ENCODE measurements at regions not wholly inside any gene's neighbourhood (a gene's known extent, or its start where the extent isn't known, plus 50 kb on each side); places are given as distances from the start of the nearest gene placed in this dataset.
A peak's percentile ranks its signal among the peaks of the same experiment; 100 is the strongest.

DNA sequence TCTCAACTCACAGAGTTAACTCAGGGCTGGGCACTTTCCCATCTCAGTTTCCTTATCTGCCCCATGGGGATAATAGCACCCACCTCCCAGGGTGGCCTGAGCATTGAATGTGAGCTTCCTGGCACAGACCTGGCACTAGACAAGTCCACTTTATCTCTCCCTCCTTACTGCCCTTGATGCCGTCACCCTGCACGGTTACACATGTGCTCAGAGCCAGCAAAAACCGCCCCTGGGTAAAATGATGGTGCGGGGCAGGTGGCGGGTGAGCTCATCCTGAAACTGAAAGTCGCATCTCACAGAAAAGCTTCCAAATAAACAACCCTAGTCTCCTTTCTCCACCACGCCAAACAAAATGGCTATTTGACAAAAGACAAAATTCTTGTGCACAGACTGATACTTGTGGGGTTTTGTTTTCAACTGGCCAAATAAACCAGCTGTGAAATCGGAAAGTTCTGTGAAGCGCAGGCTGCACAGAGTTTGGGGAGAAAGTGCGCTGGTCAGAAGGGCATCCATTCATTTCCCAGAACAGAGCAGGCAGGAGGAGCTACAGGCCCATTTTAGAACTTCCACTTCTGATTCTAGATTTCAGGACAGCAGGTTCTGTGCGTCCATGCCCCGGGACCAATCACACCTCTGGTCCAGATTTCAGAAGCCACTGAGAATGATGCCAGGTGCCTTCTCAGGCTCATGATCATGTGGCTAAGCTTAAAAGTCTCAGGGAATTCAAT lies 138.1 kb downstream of the SHANK2 start:
- Mint-ChIP-seq H3K36me3 (no peaks in the 10 kb centered on the region), H3K9me3 (peaks cover 0 to 2% (median 0%) of the 10 kb centered on the region in 5 donors), H3K27me3 (peaks cover 7 to 20% of the 10 kb centered on the region in 2 donors), H3K4me1 (no peaks in the 10 kb centered on the region), H3K4me3 (no peak overlapping the region), H3K27ac (no peak overlapping the region)
- no peaks in the 10 kb centered on the region for H3K4me1 ChIP-seq (ENCODE audit: insufficient read depth, low read length)
- no peak overlapping the region for H3K4me3 ChIP-seq (ENCODE audit: low read length)
- H3K27me3 ChIP-seq (ENCODE audit: insufficient read depth, low read length, poor library complexity, severe bottlenecking), result no peaks in the 10 kb centered on the region
- no peaks in the 10 kb centered on the region for H3K36me3 ChIP-seq (ENCODE audit: insufficient read depth, low read length)
- ChIA-PET CTCF (no interaction called here), POLR2A (no interaction called here)
- no peak for DNase-seq
- H3K27ac ChIP-seq (ENCODE audit: low read depth, low read length), result no peak overlapping the region
- H3K9me3 ChIP-seq (ENCODE audit: low read length), result no peaks in the 10 kb centered on the region

DNA sequence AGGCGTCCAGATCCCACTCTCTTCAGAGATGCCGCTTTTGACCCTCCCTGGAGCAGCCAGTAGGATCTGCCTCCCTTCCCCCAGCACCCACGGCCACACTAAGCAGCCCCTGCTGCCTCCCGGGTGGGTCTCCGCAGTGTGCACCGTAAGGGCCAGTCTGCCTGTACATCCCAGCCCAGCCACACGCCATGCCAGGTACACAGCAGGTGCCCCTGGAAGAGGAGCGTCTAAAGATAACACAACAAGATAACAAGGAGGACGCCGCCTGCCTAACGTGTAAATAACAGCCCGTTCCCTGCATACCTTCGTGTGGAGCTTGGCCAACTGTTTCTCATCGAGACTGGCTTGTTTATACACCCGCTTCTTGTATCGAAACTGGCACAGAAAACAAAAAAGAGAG lies 139.4 kb downstream of the SHANK2 start:
- H3K36me3 ChIP-seq (ENCODE audit: insufficient read depth, low read length), result no peaks in the 10 kb centered on the region
- no peak overlapping the region for H3K4me3 ChIP-seq (ENCODE audit: low read length)
- no peaks in the 10 kb centered on the region for H3K4me1 Mint-ChIP-seq
- no peaks in the 10 kb centered on the region for H3K9me3 ChIP-seq (ENCODE audit: low read length)
- peaks cover 0 to 2% (median 0%) of the 10 kb centered on the region in 5 donors for H3K9me3 Mint-ChIP-seq
- no peak for DNase-seq
- ChIA-PET CTCF (no interaction called here), POLR2A (no interaction called here)
- H3K4me3 Mint-ChIP-seq, result no peak overlapping the region
- H3K36me3 Mint-ChIP-seq, result no peaks in the 10 kb centered on the region
- no peaks in the 10 kb centered on the region for H3K27me3 ChIP-seq (ENCODE audit: insufficient read depth, low read length, poor library complexity, severe bottlenecking)
- H3K4me1 ChIP-seq (ENCODE audit: insufficient read depth, low read length), result no peaks in the 10 kb centered on the region
- H3K27ac ChIP-seq (ENCODE audit: low read depth, low read length), result no peak overlapping the region
- peaks cover 3 to 20% of the 10 kb centered on the region in 2 donors for H3K27me3 Mint-ChIP-seq
- H3K27ac Mint-ChIP-seq, result no peak overlapping the region

DNA sequence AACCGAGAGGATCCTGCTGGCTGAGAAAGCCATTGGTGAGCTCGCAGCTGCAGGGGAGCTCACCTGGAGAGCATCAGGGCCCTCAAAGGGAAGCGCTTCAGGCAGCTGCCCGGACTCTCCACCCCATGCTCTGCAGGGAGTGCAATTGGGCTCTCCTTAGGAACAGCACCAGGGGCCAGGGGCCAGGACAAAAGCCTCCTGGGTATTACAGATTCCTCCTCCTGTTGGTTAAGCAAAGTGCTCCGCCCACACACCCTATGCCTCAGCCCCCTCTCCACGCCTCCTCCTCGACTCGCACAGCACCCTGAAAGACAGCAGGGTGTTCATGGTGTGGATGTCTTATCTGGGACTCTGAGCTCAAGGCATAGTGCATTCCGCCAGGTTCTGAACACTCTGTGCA lies 139.9 kb downstream of the SHANK2 start:
- no peak for DNase-seq
- Histone ChIP-seq H3K27me3 (ENCODE audit: insufficient read depth, low read length, poor library complexity, severe bottlenecking) (no peaks in the 10 kb centered on the region), H3K27ac (ENCODE audit: low read depth, low read length) (no peak overlapping the region), H3K9me3 (ENCODE audit: low read length) (no peaks in the 10 kb centered on the region), H3K36me3 (ENCODE audit: insufficient read depth, low read length) (no peaks in the 10 kb centered on the region), H3K4me1 (ENCODE audit: insufficient read depth, low read length) (no peaks in the 10 kb centered on the region), H3K4me3 (ENCODE audit: low read length) (no peak overlapping the region)
- peaks cover 0 to 2% (median 0%) of the 10 kb centered on the region in 5 donors for H3K9me3 Mint-ChIP-seq
- peaks cover 3 to 20% of the 10 kb centered on the region in 2 donors for H3K27me3 Mint-ChIP-seq
- no peaks in the 10 kb centered on the region for H3K36me3 Mint-ChIP-seq
- no peak overlapping the region for H3K4me3 Mint-ChIP-seq
- H3K4me1 Mint-ChIP-seq, result no peaks in the 10 kb centered on the region
- CTCF ChIA-PET, result no interaction called here
- no peak overlapping the region for H3K27ac Mint-ChIP-seq
- POLR2A ChIA-PET, result no interaction called here

DNA sequence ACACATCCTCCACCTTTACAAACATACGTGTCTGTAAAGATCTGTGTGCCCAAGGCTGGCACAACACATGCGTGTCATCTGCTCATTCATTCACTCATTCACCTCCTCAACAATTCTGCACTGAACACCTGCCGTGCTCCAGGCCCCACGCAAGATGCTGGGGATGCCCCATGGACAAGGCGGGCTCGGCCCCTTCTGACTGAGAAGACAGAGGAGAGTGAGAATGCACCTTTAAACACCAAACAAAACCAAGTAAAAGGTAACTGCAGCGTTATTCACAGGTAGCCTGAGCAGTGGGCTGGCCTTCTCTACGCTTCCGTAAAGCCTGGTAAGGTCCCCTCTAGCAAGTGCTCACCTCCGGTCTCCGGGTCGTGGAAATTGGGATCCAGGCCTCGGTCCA lies 142.8 kb downstream of the SHANK2 start:
- no peaks in the 10 kb centered on the region for H3K4me1 ChIP-seq (ENCODE audit: insufficient read depth, low read length)
- no peaks in the 10 kb centered on the region for H3K9me3 ChIP-seq (ENCODE audit: low read length)
- H3K27me3 Mint-ChIP-seq, result peaks cover 0 to 20% of the 10 kb centered on the region in 2 donors
- no peak overlapping the region for H3K27ac ChIP-seq (ENCODE audit: low read depth, low read length)
- ChIA-PET CTCF (no interaction called here), POLR2A (no interaction called here)
- H3K36me3 Mint-ChIP-seq, result no peaks in the 10 kb centered on the region
- peaks cover 0 to 2% (median 0%) of the 10 kb centered on the region in 5 donors for H3K9me3 Mint-ChIP-seq
- H3K36me3 ChIP-seq (ENCODE audit: insufficient read depth, low read length), result no peaks in the 10 kb centered on the region
- H3K4me3 Mint-ChIP-seq, result no peak overlapping the region
- no peaks in the 10 kb centered on the region for H3K27me3 ChIP-seq (ENCODE audit: insufficient read depth, low read length, poor library complexity, severe bottlenecking)
- H3K4me1 Mint-ChIP-seq, result no peaks in the 10 kb centered on the region
- H3K27ac Mint-ChIP-seq, result no peak overlapping the region
- no peak overlapping the region for H3K4me3 ChIP-seq (ENCODE audit: low read length)
- peak in 1 of 5 donors; percentile 13 for DNase-seq

DNA sequence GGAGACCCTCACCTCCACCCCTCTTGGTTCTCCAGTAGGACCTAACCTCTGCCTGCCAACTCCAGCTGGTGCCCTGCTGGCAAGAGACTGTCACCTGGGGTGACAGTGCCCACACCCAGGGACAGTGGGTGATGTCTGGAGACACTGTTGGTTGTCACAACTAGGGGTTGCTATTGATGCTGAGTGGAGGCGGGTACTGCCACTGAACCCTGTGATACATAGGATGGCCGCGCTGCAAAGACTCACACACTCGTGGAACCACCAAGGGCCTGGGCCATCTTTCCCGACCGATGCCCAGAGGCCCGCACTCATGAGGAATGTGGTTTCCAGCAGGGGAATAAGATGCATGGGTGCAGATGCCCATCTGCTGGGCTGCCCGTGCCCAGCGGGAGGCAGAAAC lies 143.2 kb downstream of the SHANK2 start:
- peaks cover 0 to 2% (median 0%) of the 10 kb centered on the region in 5 donors for H3K9me3 Mint-ChIP-seq
- H3K27me3 Mint-ChIP-seq, result peaks cover 0 to 16% of the 10 kb centered on the region in 2 donors
- no peaks in the 10 kb centered on the region for H3K27me3 ChIP-seq (ENCODE audit: insufficient read depth, low read length, poor library complexity, severe bottlenecking)
- H3K4me1 ChIP-seq (ENCODE audit: insufficient read depth, low read length), result no peaks in the 10 kb centered on the region
- peak in 1 of 5 donors; percentile 19 for DNase-seq
- CTCF ChIA-PET, result no interaction called here
- H3K9me3 ChIP-seq (ENCODE audit: low read length), result no peaks in the 10 kb centered on the region
- H3K36me3 ChIP-seq (ENCODE audit: insufficient read depth, low read length), result no peaks in the 10 kb centered on the region
- no peaks in the 10 kb centered on the region for H3K4me1 Mint-ChIP-seq
- no peak overlapping the region for H3K4me3 ChIP-seq (ENCODE audit: low read length)
- H3K4me3 Mint-ChIP-seq, result no peak overlapping the region
- POLR2A ChIA-PET, result no interaction called here
- H3K27ac ChIP-seq (ENCODE audit: low read depth, low read length), result no peak overlapping the region
- H3K27ac Mint-ChIP-seq, result no peak overlapping the region
- H3K36me3 Mint-ChIP-seq, result no peaks in the 10 kb centered on the region

DNA sequence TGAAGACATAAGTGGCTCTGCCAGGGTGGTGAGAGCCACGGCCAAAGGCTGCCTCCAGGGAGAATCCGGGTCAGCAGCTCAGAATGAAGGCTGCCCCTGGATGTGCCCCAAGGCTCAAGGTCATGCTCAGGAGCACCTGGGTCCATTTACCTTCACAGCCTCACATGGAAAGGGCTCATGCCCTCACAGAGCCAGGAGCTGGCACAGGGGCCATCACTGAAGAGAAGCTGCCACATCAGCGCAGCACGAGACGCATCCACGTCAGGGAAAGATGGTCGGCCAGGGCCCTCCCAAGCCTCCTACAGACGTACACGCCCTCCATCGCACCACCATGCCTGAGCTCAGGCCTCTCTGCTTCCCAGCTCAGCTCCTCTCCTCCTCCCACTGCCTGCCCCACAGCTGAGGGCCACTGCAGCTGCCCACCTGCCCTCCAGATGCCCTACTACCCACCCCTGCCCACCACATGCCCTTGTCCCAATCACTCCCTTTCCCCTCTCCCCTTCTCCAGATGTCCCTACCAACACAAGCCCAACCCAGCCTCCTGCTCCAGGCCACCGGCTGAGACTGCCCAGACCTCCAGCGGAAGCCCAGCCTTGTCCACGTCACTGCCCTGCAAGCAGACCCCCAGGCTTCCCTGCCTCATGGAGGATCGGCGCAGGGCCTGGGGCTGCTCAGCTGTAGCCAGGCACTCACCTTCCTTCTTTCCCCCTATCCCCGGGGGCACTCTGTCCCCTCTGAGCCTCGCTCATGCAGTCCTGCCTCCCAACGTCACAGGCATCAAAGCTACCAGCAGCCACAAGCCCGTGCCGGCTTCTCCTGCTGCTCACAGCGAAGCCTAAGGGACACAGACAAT lies 144.1 kb downstream of the SHANK2 start:
- Mint-ChIP-seq H3K9me3 (peaks cover 0 to 2% (median 0%) of the 10 kb centered on the region in 5 donors), H3K27ac (no peak overlapping the region), H3K27me3 (peaks cover 0 to 10% of the 10 kb centered on the region in 2 donors), H3K4me1 (no peaks in the 10 kb centered on the region), H3K4me3 (no peak overlapping the region), H3K36me3 (no peaks in the 10 kb centered on the region)
- ChIA-PET CTCF (no interaction called here), POLR2A (no interaction called here)
- Histone ChIP-seq H3K36me3 (ENCODE audit: insufficient read depth, low read length) (no peaks in the 10 kb centered on the region), H3K4me1 (ENCODE audit: insufficient read depth, low read length) (no peaks in the 10 kb centered on the region), H3K27me3 (ENCODE audit: insufficient read depth, low read length, poor library complexity, severe bottlenecking) (no peaks in the 10 kb centered on the region), H3K27ac (ENCODE audit: low read depth, low read length) (no peak overlapping the region), H3K9me3 (ENCODE audit: low read length) (no peaks in the 10 kb centered on the region), H3K4me3 (ENCODE audit: low read length) (no peak overlapping the region)
- peak in 1 of 5 donors; percentile 26 for DNase-seq

DNA sequence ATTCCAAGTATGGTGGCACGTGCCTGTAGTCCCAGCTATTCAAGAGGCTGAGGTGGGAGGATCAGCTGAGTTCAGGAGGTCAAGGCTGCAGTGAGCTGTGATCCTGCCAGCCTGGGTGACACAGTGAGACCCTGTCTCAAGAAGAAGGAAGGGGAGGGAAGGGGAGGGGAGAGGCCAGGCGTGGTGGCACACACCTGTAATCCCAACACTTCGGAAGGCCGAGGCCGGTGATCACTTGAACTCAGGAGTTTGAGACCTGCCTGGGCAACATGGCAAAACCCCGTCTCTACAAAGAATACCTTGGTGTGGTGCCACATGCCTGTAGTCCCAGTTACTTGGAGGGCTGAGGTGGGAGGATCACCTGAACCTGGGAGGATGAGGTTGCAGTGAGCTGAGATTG lies 145.7 kb downstream of the SHANK2 start:
- H3K27me3 ChIP-seq (ENCODE audit: insufficient read depth, low read length, poor library complexity, severe bottlenecking), result no peaks in the 10 kb centered on the region
- H3K9me3 ChIP-seq (ENCODE audit: low read length), result no peaks in the 10 kb centered on the region
- Mint-ChIP-seq H3K27me3 (peaks cover 0 to 3% of the 10 kb centered on the region in 2 donors), H3K4me3 (no peak overlapping the region), H3K4me1 (no peaks in the 10 kb centered on the region), H3K36me3 (no peaks in the 10 kb centered on the region), H3K9me3 (no peaks in the 10 kb centered on the region), H3K27ac (no peak overlapping the region)
- H3K36me3 ChIP-seq (ENCODE audit: insufficient read depth, low read length), result no peaks in the 10 kb centered on the region
- H3K4me3 ChIP-seq (ENCODE audit: low read length), result no peak overlapping the region
- CTCF ChIA-PET, result no interaction called here
- H3K4me1 ChIP-seq (ENCODE audit: insufficient read depth, low read length), result no peaks in the 10 kb centered on the region
- H3K27ac ChIP-seq (ENCODE audit: low read depth, low read length), result no peak overlapping the region
- POLR2A ChIA-PET, result no interaction called here
- DNase-seq, result no peak

DNA sequence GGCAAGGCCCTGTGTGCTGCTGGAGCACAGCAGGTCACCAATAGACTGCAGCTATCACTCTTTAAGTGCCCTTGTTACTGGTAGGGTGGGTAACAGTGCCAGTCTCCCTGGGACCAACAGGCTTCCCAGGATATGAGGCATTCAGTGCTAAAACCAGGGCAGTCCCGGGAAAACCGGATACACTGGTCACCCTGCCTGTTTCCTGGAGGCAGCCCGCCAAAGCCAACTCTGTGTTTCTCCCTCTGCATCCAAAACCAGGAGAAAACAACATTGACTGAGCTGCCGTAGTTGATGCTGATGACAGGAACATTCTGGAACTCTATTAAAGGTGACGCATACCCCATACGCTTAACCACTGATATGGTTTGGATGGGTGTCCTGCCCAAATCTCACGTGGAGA lies 149.1 kb downstream of the SHANK2 start:
- Histone ChIP-seq H3K27ac (ENCODE audit: low read depth, low read length) (no peak overlapping the region), H3K4me3 (ENCODE audit: low read length) (no peak overlapping the region), H3K27me3 (ENCODE audit: insufficient read depth, low read length, poor library complexity, severe bottlenecking) (no peaks in the 10 kb centered on the region), H3K4me1 (ENCODE audit: insufficient read depth, low read length) (no peaks in the 10 kb centered on the region), H3K9me3 (ENCODE audit: low read length) (no peaks in the 10 kb centered on the region), H3K36me3 (ENCODE audit: insufficient read depth, low read length) (no peaks in the 10 kb centered on the region)
- CTCF ChIA-PET, result no interaction called here
- Mint-ChIP-seq H3K27ac (no peak overlapping the region), H3K4me3 (no peak overlapping the region), H3K9me3 (peaks cover 0 to 2% (median 0%) of the 10 kb centered on the region in 5 donors), H3K27me3 (peaks cover 2 to 4% of the 10 kb centered on the region in 2 donors), H3K4me1 (no peaks in the 10 kb centered on the region), H3K36me3 (no peaks in the 10 kb centered on the region)
- POLR2A ChIA-PET, result no interaction called here
- peak in 1 of 5 donors; percentile 34 for DNase-seq
